Smooth muscle cell (in vitro differentiated cells): ENCODE measurements at regions not wholly inside any gene's neighbourhood (a gene's known extent, or its start where the extent isn't known, plus 50 kb on each side); places are given as distances from the start of the nearest gene placed in this dataset.
"Not testable (repeated sequence)": the region's sequence is repeated elsewhere in the genome, so short reads cannot be mapped to it uniquely, and the experiment has no call there.

Experiments used
- DNase-seq: peaks from one replicate; lab custom pipeline; 2025; ENCODE audit not compliant: unreplicated experiment; lab: John Stamatoyannopoulos, UW
- H2AFZ ChIP-seq: fragments of 200-600 bp; sonication (generic); 2 replicates; pipeline ENCODE4 v1.6.0; 2016; ENCODE audit warnings: antibody characterized with exemption, low read depth, mild to moderate bottlenecking
- H3F3A ChIP-seq: fragments of 200-600 bp; sonication (generic); 2 replicates; pipeline ENCODE4 v1.6.0; 2017; ENCODE audit warnings: antibody characterized with exemption, low read depth
- H3K27ac ChIP-seq: fragments of 200-600 bp; sonication (generic); 2 replicates; pipeline ENCODE4 v1.5.1; 2016; ENCODE audit warnings: low read depth, mild to moderate bottlenecking
- H3K27me3 ChIP-seq: fragments of 200-600 bp; sonication (generic); 2 replicates; pipeline ENCODE4 v1.6.1; 2016; ENCODE audit warnings: low read depth, mild to moderate bottlenecking
- H3K36me3 ChIP-seq: fragments of 200-600 bp; sonication (generic); 2 replicates; pipeline ENCODE4 v1.5.1; 2016; ENCODE audit warnings: low read depth
- H3K4me1 ChIP-seq: fragments of 200-600 bp; sonication (generic); 2 replicates; pipeline ENCODE4 v1.5.1; 2016; ENCODE audit warnings: low read depth
- H3K4me2 ChIP-seq: fragments of 200-600 bp; sonication (generic); 2 replicates; pipeline ENCODE4 v1.6.0; 2016; ENCODE audit warnings: mild to moderate bottlenecking
- H3K4me3 ChIP-seq: fragments of 200-600 bp; sonication (generic); 2 replicates; pipeline ENCODE4 v1.5.1; 2016; ENCODE audit warnings: mild to moderate bottlenecking
- H3K79me2 ChIP-seq: fragments of 200-600 bp; sonication (generic); 2 replicates; pipeline ENCODE4 v1.6.0; 2016; ENCODE audit warnings: low read depth, mild to moderate bottlenecking
- H3K9ac ChIP-seq: fragments of 200-600 bp; sonication (generic); 2 replicates; pipeline ENCODE4 v1.6.0; 2016; ENCODE audit warnings: low read depth
- H3K9me3 ChIP-seq: fragments of 200-600 bp; sonication (generic); replicated peaks from 2 replicates; pipeline ENCODE4 v1.5.1; 2016; ENCODE audit warnings: low read depth
- H4K20me1 ChIP-seq: fragments of 200-600 bp; sonication (generic); 2 replicates; pipeline ENCODE4 v1.6.0; 2016; ENCODE audit warnings: low read depth
- WGBS: methylation state at CpG from one replicate; pipeline ENCODE4 v1.1.7; 2016; ENCODE audit warnings: low lambda C conversion rate; 5-methylcytosine and 5-hydroxymethylcytosine counted together
- TF ChIP-seq, protein P1 (sequence below): fragments of 200-600 bp; sonication (generic); IDR thresholded peaks from 2 replicates; pipeline ENCODE4 v1.5.1; 2017; ENCODE audit warnings: borderline replicate concordance, mild to moderate bottlenecking, antibody characterized with exemption; ENCODE audit not compliant: insufficient read depth, poor library complexity, severe bottlenecking

- not testable (repeated sequence) for H3K9ac ChIP-seq, H4K20me1 ChIP-seq, DNase-seq, H2AFZ ChIP-seq, H3K4me3 ChIP-seq, H3K4me2 ChIP-seq, H3K4me1 ChIP-seq, H3K36me3 ChIP-seq, H3F3A ChIP-seq, H3K27ac ChIP-seq, H3K9me3 ChIP-seq, H3K79me2 ChIP-seq
- H3K27me3 ChIP-seq, result peaks cover 41% of the 10 kb centered on the region
- WGBS, result 90% methylated on average over 4 of the region's 4 CpGs
Observed at GRCh38 chr10:22467393-22467792, 122.1 kb downstream of the SPAG6 start.

GRCh38 chr10:22468570-22469320 lies 123.4 kb downstream of the SPAG6 start:
- H3K79me2 ChIP-seq, result no peaks in the 10 kb centered on the region
- H3F3A ChIP-seq, result no peaks in the 10 kb centered on the region
- no peak for DNase-seq
- peaks cover 45% of the 10 kb centered on the region for H3K27me3 ChIP-seq
- H2AFZ ChIP-seq, result no peak overlapping the region
- no peak overlapping the region for H3K4me3 ChIP-seq
- WGBS, result 87% methylated on average over 3 of the region's 3 CpGs
- H3K36me3 ChIP-seq, result no peaks in the 10 kb centered on the region
- no peak overlapping the region for H3K27ac ChIP-seq
- TF ChIP-seq, protein P1, sequence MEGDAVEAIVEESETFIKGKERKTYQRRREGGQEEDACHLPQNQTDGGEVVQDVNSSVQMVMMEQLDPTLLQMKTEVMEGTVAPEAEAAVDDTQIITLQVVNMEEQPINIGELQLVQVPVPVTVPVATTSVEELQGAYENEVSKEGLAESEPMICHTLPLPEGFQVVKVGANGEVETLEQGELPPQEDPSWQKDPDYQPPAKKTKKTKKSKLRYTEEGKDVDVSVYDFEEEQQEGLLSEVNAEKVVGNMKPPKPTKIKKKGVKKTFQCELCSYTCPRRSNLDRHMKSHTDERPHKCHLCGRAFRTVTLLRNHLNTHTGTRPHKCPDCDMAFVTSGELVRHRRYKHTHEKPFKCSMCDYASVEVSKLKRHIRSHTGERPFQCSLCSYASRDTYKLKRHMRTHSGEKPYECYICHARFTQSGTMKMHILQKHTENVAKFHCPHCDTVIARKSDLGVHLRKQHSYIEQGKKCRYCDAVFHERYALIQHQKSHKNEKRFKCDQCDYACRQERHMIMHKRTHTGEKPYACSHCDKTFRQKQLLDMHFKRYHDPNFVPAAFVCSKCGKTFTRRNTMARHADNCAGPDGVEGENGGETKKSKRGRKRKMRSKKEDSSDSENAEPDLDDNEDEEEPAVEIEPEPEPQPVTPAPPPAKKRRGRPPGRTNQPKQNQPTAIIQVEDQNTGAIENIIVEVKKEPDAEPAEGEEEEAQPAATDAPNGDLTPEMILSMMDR, result no peak
- no peaks in the 10 kb centered on the region for H4K20me1 ChIP-seq
- no peak overlapping the region for H3K9ac ChIP-seq
- H3K4me1 ChIP-seq, result no peaks in the 10 kb centered on the region
- no peak overlapping the region for H3K4me2 ChIP-seq
- H3K9me3 ChIP-seq, result no peaks in the 10 kb centered on the region

DNA sequence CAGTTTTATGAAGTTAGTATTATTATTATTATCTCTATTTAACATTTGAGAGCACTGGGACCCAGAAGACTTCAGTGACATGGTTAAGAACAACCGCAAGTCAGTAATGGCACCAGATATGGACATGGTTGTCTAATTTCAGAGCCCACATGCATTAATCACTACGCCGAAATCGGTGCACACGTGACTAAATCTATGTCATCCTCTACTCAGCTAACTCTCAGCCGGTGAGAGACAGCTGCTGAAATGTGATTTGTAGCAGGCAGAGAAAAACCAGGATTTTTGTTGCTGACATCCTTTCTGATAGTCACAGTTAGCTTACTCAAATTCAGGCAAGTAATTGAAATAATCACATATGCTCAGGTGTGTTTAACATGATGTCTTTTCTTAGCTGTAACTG lies 127.7 kb downstream of the SPAG6 start:
- H3K9ac ChIP-seq, result no peak overlapping the region
- no peaks in the 10 kb centered on the region for H3F3A ChIP-seq
- TF ChIP-seq, protein P1, result no peak
- no peaks in the 10 kb centered on the region for H4K20me1 ChIP-seq
- DNase-seq, result no peak
- H3K4me3 ChIP-seq, result no peak overlapping the region
- H2AFZ ChIP-seq, result no peak overlapping the region
- WGBS, result 72% methylated on average over 6 of the region's 6 CpGs
- no peaks in the 10 kb centered on the region for H3K9me3 ChIP-seq
- H3K4me2 ChIP-seq, result no peak overlapping the region
- no peaks in the 10 kb centered on the region for H3K79me2 ChIP-seq
- H3K27me3 ChIP-seq, result peaks cover 88% of the 10 kb centered on the region
- H3K4me1 ChIP-seq, result peaks cover 26% of the 10 kb centered on the region
- no peak overlapping the region for H3K27ac ChIP-seq
- no peaks in the 10 kb centered on the region for H3K36me3 ChIP-seq

DNA sequence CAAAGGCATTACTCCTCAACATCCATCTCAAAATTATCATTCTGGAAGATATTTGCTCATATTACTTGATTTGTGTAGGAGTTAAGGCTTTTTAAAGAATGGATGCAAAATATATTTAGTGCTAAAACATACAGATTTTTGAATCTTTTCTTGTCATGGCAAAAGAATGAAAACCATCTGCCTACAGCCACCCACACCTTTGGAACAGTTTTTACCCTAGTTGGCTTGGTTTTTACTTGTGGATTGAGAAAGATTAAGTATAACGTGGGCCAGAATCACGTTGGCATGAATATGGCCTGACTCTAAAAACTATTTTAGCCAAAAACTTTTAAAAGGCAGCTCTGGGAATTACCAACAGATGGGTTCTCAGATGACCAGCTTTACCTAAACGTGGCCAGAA lies 128.2 kb downstream of the SPAG6 start:
- H3K9ac ChIP-seq, result no peak overlapping the region
- no peak for DNase-seq
- H3K27me3 ChIP-seq, result peaks cover 86% of the 10 kb centered on the region
- H3K9me3 ChIP-seq, result no peaks in the 10 kb centered on the region
- no peak overlapping the region for H3K4me2 ChIP-seq
- WGBS, result 28% methylated on average over 3 of the region's 3 CpGs
- no peaks in the 10 kb centered on the region for H3K79me2 ChIP-seq
- no peak overlapping the region for H2AFZ ChIP-seq
- H3K27ac ChIP-seq, result no peak overlapping the region
- no peaks in the 10 kb centered on the region for H3F3A ChIP-seq
- TF ChIP-seq, protein P1, result no peak
- no peaks in the 10 kb centered on the region for H4K20me1 ChIP-seq
- no peak overlapping the region for H3K4me3 ChIP-seq
- H3K4me1 ChIP-seq, result peaks cover 26% of the 10 kb centered on the region
- no peaks in the 10 kb centered on the region for H3K36me3 ChIP-seq
